Gastrocnemius medialis (tissue), 4 donors: ENCODE measurements at regions not wholly inside any gene's neighbourhood (a gene's known extent, or its start where the extent isn't known, plus 50 kb on each side); places are given as distances from the start of the nearest gene placed in this dataset.

Source experiments
- ATAC-seq, 2 donors: fragments of 150-250 bp; one replicate each; pipeline ENCODE4 v1.9.1; 2016
- DNase-seq, 2 donors: peaks; one replicate each; pipeline ENCODE4 v3.0.0-alpha.2; 2019
- H3K27ac ChIP-seq, 4 donors: fragments of 200-600 bp; sonication (generic); 1 replicate in 1 of 4; 2 replicates in 3 of 4; pipeline ENCODE4 v1.5.1; 2016 to 2018; ENCODE audit warnings: mild to moderate bottlenecking in 2 of 4, moderate library complexity in 1 of 4
- H3K27me3 ChIP-seq, 3 donors: fragments of 200-600 bp; sonication (generic) in 2 of 3; 1 replicate in 1 of 3; 2 replicates in 2 of 3; pipeline versions ENCODE4 v1.5.1 to v1.6.0; 2016 to 2019; ENCODE audit warnings: mild to moderate bottlenecking in 1 of 3, moderate library complexity in 1 of 3
- H3K36me3 ChIP-seq, 2 donors: fragments of 200-600 bp; sonication (generic) in 1 of 2; one replicate each; pipeline ENCODE4 v1.5.1; 2017 to 2018
- H3K4me1 ChIP-seq, 2 donors: fragments of 200-600 bp; sonication (generic) in 1 of 2; one replicate each; pipeline ENCODE4 v1.5.1; 2016 to 2017; ENCODE audit warnings: mild to moderate bottlenecking in 2 of 2
- H3K4me3 ChIP-seq, 4 donors: fragments of 200-600 bp; sonication (generic) in 3 of 4; 1 replicate in 1 of 4; 2 replicates in 3 of 4; pipeline ENCODE4 v1.5.1; 2016 to 2019; ENCODE audit warnings: mild to moderate bottlenecking in 2 of 4
- H3K9me3 ChIP-seq, 3 donors: fragments of 200-600 bp; sonication (generic) in 2 of 3; 1 replicate in 1 of 3; 2 replicates in 2 of 3; pipeline ENCODE4 v1.5.1; 2016 to 2019
- CTCF ChIP-seq, 5 experiments: fragments of 450-650 bp in 3 of 5; fragments of 200-600 bp in 2 of 5; sonication (generic) in 2 of 5; IDR thresholded peaks in 4 of 5; conservative IDR thresholded peaks in 1 of 5; 1 replicate in 4 of 5; 2 replicates in 1 of 5; pipeline ENCODE4 v1.5.1; 2016 to 2019; ENCODE audit warnings: antibody characterized with exemption in 5 of 5, mild to moderate bottlenecking in 3 of 5, moderate library complexity in 3 of 5
- POLR2A ChIP-seq, 2 donors: fragments of 450-650 bp; IDR thresholded peaks; one replicate each; pipeline ENCODE4 v1.6.1; 2017; ENCODE audit warnings: antibody characterized with exemption in 2 of 2, mild to moderate bottlenecking in 2 of 2, moderate library complexity in 2 of 2
- in situ Hi-C, 4 donors: fragments of 200-750 bp; cut with MboI; loops; one replicate each; pipeline versions ENCODE4 v1.15.0 to v1.8.0; 2017; ENCODE audit warnings: low sequenced_read_pairs in 4 of 4
- intact Hi-C: fragments of 100-400 bp; cut with DNase I; formaldehyde crosslinking; loops from one replicate; pipeline ENCODE4 v1.15.1; 2023; ENCODE audit warnings: low total_unique reads

- H3K4me3 ChIP-seq = no peak overlapping the region
- no peaks in the 10 kb centered on the region for H3K36me3 ChIP-seq
- no peak overlapping the region for H3K27ac ChIP-seq
- no peaks in the 10 kb centered on the region for H3K27me3 ChIP-seq
- in situ Hi-C loops (no loop called here), intact Hi-C loops (no loop called here)
- TF ChIP-seq CTCF (IDR thresholded peaks at IDR 0.05 in 4 of 5, conservative IDR thresholded peaks at IDR 0.05 in 1 of 5) (no peak), POLR2A (IDR thresholded peaks at IDR 0.05) (no peak)
- DNase-seq = no peak
- no peak for ATAC-seq
- H3K4me1 ChIP-seq = no peaks in the 10 kb centered on the region
- no peaks in the 10 kb centered on the region for H3K9me3 ChIP-seq
Measured at GRCh38 chr6:167720456-167721285, 106.0 kb upstream of the AFDN start.

- no peak overlapping the region for H3K27ac ChIP-seq
- no peaks in the 10 kb centered on the region for H3K4me1 ChIP-seq
- no peak for ATAC-seq
- DNase-seq = no peak
- no peak for TF ChIP-seq POLR2A (IDR thresholded peaks at IDR 0.05)
- no peak for TF ChIP-seq CTCF (IDR thresholded peaks at IDR 0.05 in 4 of 5, conservative IDR thresholded peaks at IDR 0.05 in 1 of 5)
- no peaks in the 10 kb centered on the region for H3K27me3 ChIP-seq
- H3K4me3 ChIP-seq = no peak overlapping the region
- in situ Hi-C loops = no loop called here
- no peaks in the 10 kb centered on the region for H3K36me3 ChIP-seq
- intact Hi-C loops = no loop called here
- H3K9me3 ChIP-seq = no peaks in the 10 kb centered on the region
Measured at GRCh38 chr6:167721291-167721690, 105.4 kb upstream of the AFDN start.

GRCh38 chr6:167722634-167723309 is 103.9 kb upstream of the AFDN start:
- intact Hi-C loops = no loop called here
- TF ChIP-seq CTCF (IDR thresholded peaks at IDR 0.05 in 4 of 5, conservative IDR thresholded peaks at IDR 0.05 in 1 of 5) (no peak), POLR2A (IDR thresholded peaks at IDR 0.05) (no peak)
- ATAC-seq = no peak

GRCh38 chr6:167726043-167726621 is 100.6 kb upstream of the AFDN start:
- intact Hi-C loops (no loop called here), in situ Hi-C loops (no loop called here)
- Histone ChIP-seq H3K9me3 (no peaks in the 10 kb centered on the region), H3K27me3 (no peaks in the 10 kb centered on the region), H3K27ac (no peak overlapping the region), H3K4me3 (no peak overlapping the region), H3K36me3 (no peaks in the 10 kb centered on the region), H3K4me1 (no peaks in the 10 kb centered on the region)
- no peak for DNase-seq
- no peak for TF ChIP-seq CTCF (IDR thresholded peaks at IDR 0.05 in 4 of 5, conservative IDR thresholded peaks at IDR 0.05 in 1 of 5)
- no peak for TF ChIP-seq POLR2A (IDR thresholded peaks at IDR 0.05)
- no peak for ATAC-seq

More at GRCh38 chr6:167722634-167723309, 103.9 kb upstream of the AFDN start:
- H3K4me1 ChIP-seq = no peaks in the 10 kb centered on the region
- H3K27ac ChIP-seq = no peak overlapping the region
- in situ Hi-C loops = no loop called here
- H3K4me3 ChIP-seq = no peak overlapping the region
- H3K9me3 ChIP-seq = no peaks in the 10 kb centered on the region
- no peaks in the 10 kb centered on the region for H3K36me3 ChIP-seq
- no peak for DNase-seq
- no peaks in the 10 kb centered on the region for H3K27me3 ChIP-seq
